K562 (cell line): ENCODE measurements at regions not wholly inside any gene's neighbourhood (a gene's known extent, or its start where the extent isn't known, plus 50 kb on each side); places are given as distances from the start of the nearest gene placed in this dataset.

Experiments used
- ATAC-seq: fragments of 200-7000 bp; cut with Tn5 transposase; 3 replicates; pipeline ENCODE4 v1.9.1; 2020; ENCODE audit warnings: moderate library complexity
- BruUV-seq: library from RNA; stranded (reverse); fragments of 400-500 nt; replicated peaks from 2 replicates; lab custom pipeline; 2021; lab: Mats Ljungman, UMichigan
- CTCF ChIA-PET: fragments of 300-600 bp; formaldehyde crosslinking; extraction: SDS; loops from one replicate; lab custom pipeline; 2021; ENCODE audit warnings: low intra/inter-chr PET ratio; lab: Yijun Ruan, JAX
- POLR2A ChIA-PET: fragments of 300-600, 350-650 bp; sonication (Branson Sonifier 250); formaldehyde crosslinking; extraction: SDS; loops from one replicate; lab custom pipeline; 2021; ENCODE audit warnings: antibody characterized with exemption, inconsistent platforms; lab: Yijun Ruan, JAX
- DNase-seq, 4 experiments: peaks; one replicate each; pipeline versions ENCODE4 v3.0.0 to v3.0.0-alpha.2; 2011 to 2018; ENCODE audit warnings: low spot score in 3 of 4, mixed read lengths in 3 of 4; ENCODE audit errors: extremely low read depth in 1 of 4
- FAIRE-seq: peaks from 2 replicates; lab custom pipeline; 2011; peaks lifted over from hg19 to GRCh38; lab: Jason Lieb, UNC
- H2AFZ ChIP-seq: 2 replicates; pipeline ENCODE4 v1.6.0; 2011; ENCODE audit warnings: low read depth, low read length, control low read depth, inconsistent platforms
- H3K27ac ChIP-seq: fragments of 200-600 bp; 3 replicates; pipeline ENCODE4 v1.8.0; 2011; ENCODE audit warnings: low read depth, mild to moderate bottlenecking, control low read depth, inconsistent platforms, low read length, moderate library complexity, mixed read lengths; ENCODE audit errors: extremely low read depth
- H3K27me3 ChIP-seq, 2 experiments: fragments of 300-600 bp in 1 of 2; 2 replicates in 1 of 2; 3 replicates in 1 of 2; pipeline versions ENCODE4 v1.6.0 to v1.8.0; 2011; ENCODE audit warnings: inconsistent platforms in 2 of 2, low read length in 2 of 2, mild to moderate bottlenecking in 1 of 2, mixed read lengths in 1 of 2, moderate library complexity in 1 of 2; ENCODE audit not compliant: control insufficient read depth in 2 of 2, insufficient read depth in 2 of 2
- H3K36me3 ChIP-seq: fragments of 300-600 bp; 3 replicates; pipeline ENCODE4 v1.8.0; 2011; ENCODE audit warnings: mild to moderate bottlenecking, low read length, inconsistent platforms; ENCODE audit not compliant: control insufficient read depth, insufficient read depth
- H3K4me1 ChIP-seq, 2 experiments: fragments of 200-600 bp in 1 of 2; replicated peaks in 1 of 2; 2 replicates in 1 of 2; 3 replicates in 1 of 2; pipeline versions ENCODE4 v1.5.1 to v1.8.0; 2011; ENCODE audit warnings: inconsistent platforms in 2 of 2, low read length in 2 of 2, mild to moderate bottlenecking in 1 of 2, mixed read lengths in 1 of 2, moderate library complexity in 1 of 2; ENCODE audit not compliant: control insufficient read depth in 2 of 2, insufficient read depth in 2 of 2
- H3K4me2 ChIP-seq: 2 replicates; pipeline ENCODE4 v1.6.1; 2011; ENCODE audit warnings: low read length, control low read depth, inconsistent platforms, mixed read lengths; ENCODE audit not compliant: insufficient read depth
- H3K4me3 ChIP-seq: fragments of 200-600 bp; sonication (generic), shearing (Covaris generic); 2 replicates; pipeline ENCODE4 v1.5.1; 2016; ENCODE audit warnings: control low read depth, inconsistent platforms
- H3K79me2 ChIP-seq: fragments of 200-600 bp; 3 replicates; pipeline ENCODE4 v1.8.0; 2011; ENCODE audit warnings: low read length, inconsistent platforms; ENCODE audit not compliant: control insufficient read depth, insufficient read depth
- H3K9ac ChIP-seq, 2 experiments: 2 replicates each; pipeline versions ENCODE4 v1.6.0 to v1.6.1; 2011; ENCODE audit warnings: low read depth in 2 of 2, low read length in 2 of 2, control low read depth in 1 of 2, inconsistent platforms in 1 of 2, mild to moderate bottlenecking in 1 of 2, mixed read lengths in 1 of 2; ENCODE audit not compliant: insufficient read depth in 1 of 2
- H3K9me1 ChIP-seq: one replicate; pipeline ENCODE4 v1.6.0; 2011; ENCODE audit warnings: inconsistent platforms, mild to moderate bottlenecking, low read length, moderate library complexity; ENCODE audit not compliant: control insufficient read depth, insufficient read depth
- H3K9me3 ChIP-seq: replicated peaks from 2 replicates; pipeline ENCODE4 v1.5.1; 2011; ENCODE audit warnings: low read depth, low read length, inconsistent platforms; ENCODE audit not compliant: control insufficient read depth, insufficient read depth
- H4K20me1 ChIP-seq: replicated peaks from 2 replicates; pipeline ENCODE4 v1.6.1; 2011; ENCODE audit warnings: low read length, inconsistent platforms, mixed read lengths; ENCODE audit not compliant: control insufficient read depth, insufficient read depth
- POLR2AphosphoS5 ChIP-seq: IDR thresholded peaks from 2 replicates; pipeline ENCODE4 v1.6.1; 2011; ENCODE audit warnings: mild to moderate bottlenecking, low read depth, low read length, moderate library complexity; ENCODE audit not compliant: control insufficient read depth, insufficient read depth
- PURB ChIP-seq: sonication (generic); formaldehyde crosslinking; IDR thresholded peaks from 2 replicates; pipeline ENCODE4 v1.9.0; 2021; ENCODE audit warnings: low read depth, mild to moderate bottlenecking, missing genetic modification reagents
- RAD51 ChIP-seq: fragments of 450-650 bp; IDR thresholded peaks from 2 replicates; pipeline ENCODE4 v1.7.1; 2016; ENCODE audit warnings: low read depth, mild to moderate bottlenecking, borderline replicate concordance
- SOX6 ChIP-seq: fragments of 450-650 bp; IDR thresholded peaks from 2 replicates; pipeline ENCODE4 v1.6.1; 2014; ENCODE audit warnings: mild to moderate bottlenecking
- ZNF77 ChIP-seq: fragments of 250-450 bp; sonication (Bioruptor Pico); IDR thresholded peaks from 2 replicates; pipeline ENCODE4 v1.5.0; 2020
- WGBS: fragments of 100-300 bp; shearing (Covaris generic); methylation state at CpG from one replicate; pipeline ENCODE4 v1.1.6; 2016; ENCODE audit warnings: low coverage, mixed read lengths; ENCODE audit not compliant: insufficient coverage; ENCODE audit errors: missing lambda C conversion rate; 5-methylcytosine and 5-hydroxymethylcytosine counted together
- in situ Hi-C: fragments of 300-500 bp; cut with MboI; formaldehyde crosslinking; loops from 4 replicates; pipeline ENCODE4 v1.15.0; 2018; ENCODE audit warnings: inconsistent platforms, mixed read lengths
- intact Hi-C: fragments of 100-400 bp; cut with micrococcal nuclease; formaldehyde crosslinking; loops from 2 replicates; pipeline ENCODE4 v1.14.2; 2022
- TF ChIP-seq, protein P1 (sequence below): fragments of 450-650 bp; formaldehyde crosslinking; IDR thresholded peaks from 2 replicates; pipeline ENCODE4 v1.4.0; 2020; ENCODE audit warnings: mild to moderate bottlenecking, mixed read lengths
- TF ChIP-seq, protein P2 (sequence below): fragments of 250-450 bp; sonication (Bioruptor Pico); IDR thresholded peaks from 2 replicates; pipeline ENCODE4 v1.9.0; 2021; ENCODE audit warnings: mild to moderate bottlenecking
- TF ChIP-seq, protein P3 (sequence below): fragments of 450-650 bp; formaldehyde crosslinking; IDR thresholded peaks from 2 replicates; pipeline ENCODE4 v1.4.0; 2022; ENCODE audit warnings: mild to moderate bottlenecking, moderate library complexity
- TF ChIP-seq, protein P4 (sequence below): fragments of 450-650 bp; IDR thresholded peaks from 2 replicates; pipeline ENCODE4 v1.7.0; 2016; ENCODE audit warnings: borderline replicate concordance
- TF ChIP-seq, protein P5 (sequence below): fragments of 250-450 bp; sonication (Bioruptor Pico); IDR thresholded peaks from 2 replicates; pipeline ENCODE4 v1.5.0; 2020; ENCODE audit warnings: mild to moderate bottlenecking

DNA sequence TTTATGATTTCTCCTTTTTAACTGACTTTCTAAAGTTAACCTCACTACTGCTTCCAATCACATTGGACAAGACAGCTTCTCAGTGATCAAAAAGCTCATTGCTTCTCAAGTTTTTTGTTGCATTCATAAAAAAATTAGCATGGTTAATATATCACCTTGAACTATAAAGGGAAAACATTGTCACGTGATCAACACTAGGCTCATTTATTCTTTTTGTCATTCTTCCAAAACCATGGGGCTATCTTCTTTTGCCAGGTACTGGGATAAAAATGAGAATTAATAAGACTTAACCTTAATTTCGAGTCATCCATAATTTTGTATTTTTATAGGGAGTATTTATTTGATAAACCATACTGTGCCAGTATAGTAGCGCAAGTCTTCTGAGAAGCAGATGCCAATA, 1105.9 kb upstream of the TENM3 start:
- CTCF ChIA-PET: no interaction called here
- in situ Hi-C loops: no loop called here
- DNase-seq: no peak
- Histone ChIP-seq H3K9me3 (no peaks in the 10 kb centered on the region), H2AFZ (no peak overlapping the region), H3K4me3 (no peak overlapping the region), H3K4me1 (no peaks in the 10 kb centered on the region), H3K36me3 (no peaks in the 10 kb centered on the region), H3K4me2 (no peak overlapping the region), H4K20me1 (no peaks in the 10 kb centered on the region), H3K9me1 (no peaks in the 10 kb centered on the region), H3K79me2 (no peaks in the 10 kb centered on the region), H3K27me3 (no peaks in the 10 kb centered on the region), H3K27ac (no peak overlapping the region), H3K9ac (no peak overlapping the region)
- WGBS: 0% methylated on average over 3 of the region's 3 CpGs
- BruUV-seq: no TSS peak
- POLR2A ChIA-PET: no interaction called here
- ATAC-seq: no peak
- no peak for TF ChIP-seq PURB (CRISPR knock-in tag)
- 0 out of 2 replicates have a peak, but pooled peaks have one; percentile 34 for TF ChIP-seq RAD51
- TF ChIP-seq, protein P1, sequence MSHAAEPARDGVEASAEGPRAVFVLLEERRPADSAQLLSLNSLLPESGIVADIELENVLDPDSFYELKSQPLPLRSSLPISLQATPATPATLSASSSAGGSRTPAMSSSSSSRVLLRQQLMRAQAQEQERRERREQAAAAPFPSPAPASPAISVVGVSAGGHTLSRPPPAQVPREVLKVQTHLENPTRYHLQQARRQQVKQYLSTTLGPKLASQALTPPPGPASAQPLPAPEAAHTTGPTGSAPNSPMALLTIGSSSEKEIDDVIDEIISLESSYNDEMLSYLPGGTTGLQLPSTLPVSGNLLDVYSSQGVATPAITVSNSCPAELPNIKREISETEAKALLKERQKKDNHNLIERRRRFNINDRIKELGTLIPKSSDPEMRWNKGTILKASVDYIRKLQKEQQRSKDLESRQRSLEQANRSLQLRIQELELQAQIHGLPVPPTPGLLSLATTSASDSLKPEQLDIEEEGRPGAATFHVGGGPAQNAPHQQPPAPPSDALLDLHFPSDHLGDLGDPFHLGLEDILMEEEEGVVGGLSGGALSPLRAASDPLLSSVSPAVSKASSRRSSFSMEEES (CRISPR knock-in tag): peak; percentile 75
- TF ChIP-seq SOX6: no peak
- intact Hi-C loops: no loop called here
- no peak for FAIRE-seq

DNA sequence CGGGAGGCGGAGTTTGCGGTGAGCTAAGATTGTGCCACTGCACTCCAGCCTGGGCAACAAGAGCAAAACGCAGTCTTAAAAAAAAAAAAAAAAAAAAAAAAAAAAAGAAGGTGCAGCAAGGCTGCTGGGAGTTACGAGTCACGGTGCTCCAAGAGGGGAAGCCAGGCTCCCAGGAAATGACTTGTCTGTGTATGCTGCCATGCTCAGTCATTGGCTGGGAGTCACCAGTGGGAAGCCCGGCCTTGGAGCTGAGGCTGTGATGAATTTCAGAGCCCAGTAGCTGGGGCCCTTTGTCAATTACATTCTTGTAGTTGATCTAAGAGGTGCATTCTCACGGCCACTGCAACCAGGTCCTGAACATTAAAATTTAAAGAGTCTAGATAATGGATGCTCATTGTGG, 1105.1 kb upstream of the TENM3 start:
- no peak overlapping the region for H3K27ac ChIP-seq
- BruUV-seq: no TSS peak
- H3K4me2 ChIP-seq: no peak overlapping the region
- no peaks in the 10 kb centered on the region for H3K79me2 ChIP-seq
- no peaks in the 10 kb centered on the region for H3K4me1 ChIP-seq
- no peak overlapping the region for H3K4me3 ChIP-seq
- H3K9ac ChIP-seq: no peak overlapping the region
- no peaks in the 10 kb centered on the region for H3K36me3 ChIP-seq
- ATAC-seq: no peak
- H3K9me1 ChIP-seq: no peaks in the 10 kb centered on the region
- in situ Hi-C loops: no loop called here
- ChIA-PET POLR2A (no interaction called here), CTCF (no interaction called here)
- H3K27me3 ChIP-seq: no peaks in the 10 kb centered on the region
- no peaks in the 10 kb centered on the region for H3K9me3 ChIP-seq
- FAIRE-seq: no peak
- no peaks in the 10 kb centered on the region for H4K20me1 ChIP-seq
- no peak overlapping the region for H2AFZ ChIP-seq
- 0% methylated on average over 3 of the region's 8 CpGs for WGBS
- intact Hi-C loops: no loop called here
- no peak for DNase-seq
- TF ChIP-seq, protein P2, sequence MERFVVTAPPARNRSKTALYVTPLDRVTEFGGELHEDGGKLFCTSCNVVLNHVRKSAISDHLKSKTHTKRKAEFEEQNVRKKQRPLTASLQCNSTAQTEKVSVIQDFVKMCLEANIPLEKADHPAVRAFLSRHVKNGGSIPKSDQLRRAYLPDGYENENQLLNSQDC: no peak
- TF ChIP-seq POLR2AphosphoS5 (no peak), ZNF77 (CRISPR knock-in tag) (no peak)
- TF ChIP-seq, protein P3, sequence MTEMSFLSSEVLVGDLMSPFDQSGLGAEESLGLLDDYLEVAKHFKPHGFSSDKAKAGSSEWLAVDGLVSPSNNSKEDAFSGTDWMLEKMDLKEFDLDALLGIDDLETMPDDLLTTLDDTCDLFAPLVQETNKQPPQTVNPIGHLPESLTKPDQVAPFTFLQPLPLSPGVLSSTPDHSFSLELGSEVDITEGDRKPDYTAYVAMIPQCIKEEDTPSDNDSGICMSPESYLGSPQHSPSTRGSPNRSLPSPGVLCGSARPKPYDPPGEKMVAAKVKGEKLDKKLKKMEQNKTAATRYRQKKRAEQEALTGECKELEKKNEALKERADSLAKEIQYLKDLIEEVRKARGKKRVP: no peak
- TF ChIP-seq, protein P4, sequence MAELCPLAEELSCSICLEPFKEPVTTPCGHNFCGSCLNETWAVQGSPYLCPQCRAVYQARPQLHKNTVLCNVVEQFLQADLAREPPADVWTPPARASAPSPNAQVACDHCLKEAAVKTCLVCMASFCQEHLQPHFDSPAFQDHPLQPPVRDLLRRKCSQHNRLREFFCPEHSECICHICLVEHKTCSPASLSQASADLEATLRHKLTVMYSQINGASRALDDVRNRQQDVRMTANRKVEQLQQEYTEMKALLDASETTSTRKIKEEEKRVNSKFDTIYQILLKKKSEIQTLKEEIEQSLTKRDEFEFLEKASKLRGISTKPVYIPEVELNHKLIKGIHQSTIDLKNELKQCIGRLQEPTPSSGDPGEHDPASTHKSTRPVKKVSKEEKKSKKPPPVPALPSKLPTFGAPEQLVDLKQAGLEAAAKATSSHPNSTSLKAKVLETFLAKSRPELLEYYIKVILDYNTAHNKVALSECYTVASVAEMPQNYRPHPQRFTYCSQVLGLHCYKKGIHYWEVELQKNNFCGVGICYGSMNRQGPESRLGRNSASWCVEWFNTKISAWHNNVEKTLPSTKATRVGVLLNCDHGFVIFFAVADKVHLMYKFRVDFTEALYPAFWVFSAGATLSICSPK: no peak
- TF ChIP-seq, protein P5, sequence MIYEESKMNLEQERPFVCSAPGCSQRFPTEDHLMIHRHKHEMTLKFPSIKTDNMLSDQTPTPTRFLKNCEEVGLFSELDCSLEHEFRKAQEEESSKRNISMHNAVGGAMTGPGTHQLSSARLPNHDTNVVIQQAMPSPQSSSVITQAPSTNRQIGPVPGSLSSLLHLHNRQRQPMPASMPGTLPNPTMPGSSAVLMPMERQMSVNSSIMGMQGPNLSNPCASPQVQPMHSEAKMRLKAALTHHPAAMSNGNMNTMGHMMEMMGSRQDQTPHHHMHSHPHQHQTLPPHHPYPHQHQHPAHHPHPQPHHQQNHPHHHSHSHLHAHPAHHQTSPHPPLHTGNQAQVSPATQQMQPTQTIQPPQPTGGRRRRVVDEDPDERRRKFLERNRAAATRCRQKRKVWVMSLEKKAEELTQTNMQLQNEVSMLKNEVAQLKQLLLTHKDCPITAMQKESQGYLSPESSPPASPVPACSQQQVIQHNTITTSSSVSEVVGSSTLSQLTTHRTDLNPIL (CRISPR knock-in tag): no peak
